Calu3 (cell line): ENCODE measurements at regions not wholly inside any gene's neighbourhood (a gene's known extent, or its start where the extent isn't known, plus 50 kb on each side); places are given as distances from the start of the nearest gene placed in this dataset.

ENCODE experiments used
- BruUV-seq: library from RNA; stranded (reverse); fragments of 400-500 nt; replicated peaks from 2 replicates; lab custom pipeline; 2021; lab: Mats Ljungman, UMichigan
- CTCF ChIA-PET: fragments of 300-600 bp; sonication (Branson Sonifier 250); formaldehyde crosslinking; loops from one replicate; lab custom pipeline; 2022; ENCODE audit warnings: antibody characterized with exemption; lab: Charles Lee
- DNase-seq: peaks from one replicate; pipeline ENCODE4 v3.0.0; 2022
- H3K27ac Mint-ChIP-seq: one replicate; pipeline ENCODE4 v1.8.0; 2022; ENCODE audit warnings: mixed read lengths; ENCODE audit not compliant: unreplicated experiment
- H3K27me3 Mint-ChIP-seq: one replicate; pipeline ENCODE4 v1.8.0; 2022; ENCODE audit warnings: mixed read lengths; ENCODE audit not compliant: unreplicated experiment
- H3K36me3 Mint-ChIP-seq: one replicate; pipeline ENCODE4 v1.8.0; 2022; ENCODE audit warnings: mild to moderate bottlenecking, moderate library complexity, mixed read lengths; ENCODE audit not compliant: insufficient read depth, unreplicated experiment
- H3K4me1 Mint-ChIP-seq: one replicate; pipeline ENCODE4 v1.8.0; 2022; ENCODE audit warnings: mild to moderate bottlenecking, low read depth, mixed read lengths; ENCODE audit not compliant: unreplicated experiment
- H3K4me3 Mint-ChIP-seq: one replicate; pipeline ENCODE4 v1.8.0; 2022; ENCODE audit warnings: mild to moderate bottlenecking, low read depth, moderate library complexity, mixed read lengths; ENCODE audit not compliant: unreplicated experiment
- H3K9me3 Mint-ChIP-seq: one replicate; pipeline ENCODE4 v1.8.0; 2022; ENCODE audit warnings: low read depth, mixed read lengths; ENCODE audit not compliant: unreplicated experiment
- CTCF ChIP-seq: fragments of 200-600 bp; IDR thresholded peaks from one replicate; pipeline ENCODE4 v1.8.0; 2022; ENCODE audit warnings: antibody characterized with exemption; ENCODE audit not compliant: unreplicated experiment
- intact Hi-C: fragments of 100-400 bp; cut with micrococcal nuclease; formaldehyde crosslinking; loops from one replicate; pipeline ENCODE4 v1.10.0; 2022; ENCODE audit not compliant: unreplicated experiment

GRCh38 chr1:193747579-193747978 lies 561.2 kb upstream of the B3GALT2 start:
- H3K4me3 Mint-ChIP-seq, result no peak overlapping the region
- CTCF ChIA-PET, result no interaction called here
- no peak overlapping the region for H3K27ac Mint-ChIP-seq
- BruUV-seq, result no TSS peak
- no peaks in the 10 kb centered on the region for H3K27me3 Mint-ChIP-seq
- TF ChIP-seq CTCF, result no peak
- no peak for DNase-seq
- H3K9me3 Mint-ChIP-seq, result no peaks in the 10 kb centered on the region
- no peaks in the 10 kb centered on the region for H3K36me3 Mint-ChIP-seq
- intact Hi-C loops, result no loop called here
- no peaks in the 10 kb centered on the region for H3K4me1 Mint-ChIP-seq

- Mint-ChIP-seq H3K9me3 (no peaks in the 10 kb centered on the region), H3K27ac (no peak overlapping the region), H3K36me3 (no peaks in the 10 kb centered on the region), H3K4me3 (no peak overlapping the region), H3K27me3 (no peaks in the 10 kb centered on the region), H3K4me1 (no peaks in the 10 kb centered on the region)
- intact Hi-C loops, result no loop called here
- no peak for DNase-seq
- BruUV-seq, result no TSS peak
- no peak for TF ChIP-seq CTCF
- CTCF ChIA-PET, result no interaction called here
Observed at GRCh38 chr1:193741228-193741627, 554.8 kb upstream of the B3GALT2 start.

- no peak for DNase-seq
- BruUV-seq, result no TSS peak
- Mint-ChIP-seq H3K27me3 (no peaks in the 10 kb centered on the region), H3K4me1 (no peaks in the 10 kb centered on the region), H3K9me3 (no peaks in the 10 kb centered on the region), H3K27ac (no peak overlapping the region), H3K36me3 (no peaks in the 10 kb centered on the region), H3K4me3 (no peak overlapping the region)
- CTCF ChIA-PET, result interaction anchor here (0.6 kb wide), 1 partner anchor 518 kb away, joined by 3 read pairs; no protein-coding TSS in a partner anchor
- intact Hi-C loops, result no loop called here
- TF ChIP-seq CTCF, result no peak
Observed at GRCh38 chr1:193740762-193741161, 554.3 kb upstream of the B3GALT2 start.

- H3K27me3 Mint-ChIP-seq, result no peaks in the 10 kb centered on the region
- intact Hi-C loops, result no loop called here
- H3K9me3 Mint-ChIP-seq, result no peaks in the 10 kb centered on the region
- CTCF ChIA-PET, result interaction anchor here (1.4 kb wide), 1 partner anchor 11 kb away, joined by 3 read pairs; no protein-coding TSS in a partner anchor
- H3K4me1 Mint-ChIP-seq, result no peaks in the 10 kb centered on the region
- BruUV-seq, result no TSS peak
- DNase-seq, result no peak
- no peak overlapping the region for H3K27ac Mint-ChIP-seq
- no peaks in the 10 kb centered on the region for H3K36me3 Mint-ChIP-seq
- no peak for TF ChIP-seq CTCF
- no peak overlapping the region for H3K4me3 Mint-ChIP-seq
Observed at GRCh38 chr1:193736507-193736906, 550.1 kb upstream of the B3GALT2 start.
